ENCODE measurements at regions not wholly inside any gene's neighbourhood (a gene's known extent, or its start where the extent isn't known, plus 50 kb on each side); places are given as distances from the start of the nearest gene placed in this dataset.

- no peak for TF ChIP-seq TAF1 (IDR thresholded peaks at IDR 0.05; ENCODE audit: low read depth, low read length)
- TF ChIP-seq POLR2AphosphoS5 (IDR thresholded peaks at IDR 0.05; ENCODE audit: low read depth, low read length) = no peak
These were observed 269.8 kb downstream of the OPA1 start for GRCh38 chr3:193862843-193863242.
